SHP77 (cell line): ENCODE measurements at regions not wholly inside any gene's neighbourhood (a gene's known extent, or its start where the extent isn't known, plus 50 kb on each side); places are given as distances from the start of the nearest gene placed in this dataset.

Experiments
- DNase-seq, 2 experiments: peaks; one replicate each; lab custom pipeline; 2025; lab: John Stamatoyannopoulos, UW

DNA sequence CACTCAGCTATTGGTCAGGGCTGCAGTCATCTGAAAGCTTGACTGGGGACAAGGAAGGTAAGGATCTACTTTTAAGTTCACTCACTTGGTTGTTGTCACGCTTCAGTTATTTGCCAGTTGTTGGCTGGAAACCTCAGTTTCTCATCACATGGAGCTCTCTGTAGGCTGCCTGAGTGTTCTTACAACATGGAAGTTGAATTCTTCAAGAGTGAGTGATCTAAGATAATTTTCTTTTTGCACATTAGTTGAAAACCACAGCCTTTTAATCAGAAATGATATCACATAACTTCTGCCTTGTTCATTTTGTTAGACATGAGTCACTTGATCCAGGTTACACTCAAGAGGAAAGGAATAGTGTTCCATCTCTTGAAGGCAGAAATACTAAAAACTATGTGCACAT, 552.7 kb downstream of the RAPGEF2 start:
- no peak for DNase-seq

DNA sequence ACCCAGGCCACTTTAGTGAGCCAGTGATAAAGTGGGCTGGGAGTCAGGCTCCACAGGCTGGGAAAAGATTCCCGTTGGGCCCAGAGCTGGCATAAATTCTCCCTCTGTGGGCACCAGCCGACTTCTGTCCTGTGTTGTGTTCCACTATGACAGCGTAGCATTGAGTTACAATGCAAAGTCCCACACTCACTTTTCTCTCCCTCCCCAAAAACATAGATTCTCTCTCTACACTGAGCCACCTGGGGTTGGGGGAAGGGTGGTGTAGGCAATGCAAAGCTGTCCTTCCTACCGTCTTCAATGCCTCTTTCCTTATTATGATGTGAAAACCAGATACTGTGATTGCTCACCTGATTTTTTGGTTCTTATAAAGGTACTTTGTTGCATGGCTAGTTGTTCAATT, 566.2 kb downstream of the RAPGEF2 start:
- DNase-seq, result no peak

DNA sequence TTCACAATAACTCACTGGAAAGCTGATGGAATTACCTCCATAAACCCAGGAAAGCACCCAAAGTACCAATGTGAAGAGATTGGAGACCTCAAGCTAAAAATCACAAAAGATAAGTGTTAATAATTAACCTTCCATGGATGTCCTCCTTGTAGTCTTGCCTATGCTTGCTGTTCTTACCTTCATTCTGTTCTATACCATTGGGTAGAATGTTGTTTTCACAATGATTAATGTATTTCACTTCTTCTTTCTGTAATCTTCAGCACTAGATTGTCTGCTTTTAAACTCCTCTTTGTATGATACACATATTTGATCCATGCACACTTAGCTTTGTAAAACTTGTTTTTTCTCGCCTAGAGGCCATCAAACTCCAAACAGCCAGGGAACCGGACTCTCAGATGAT, 570.3 kb downstream of the RAPGEF2 start:
- DNase-seq, result no peak

DNA sequence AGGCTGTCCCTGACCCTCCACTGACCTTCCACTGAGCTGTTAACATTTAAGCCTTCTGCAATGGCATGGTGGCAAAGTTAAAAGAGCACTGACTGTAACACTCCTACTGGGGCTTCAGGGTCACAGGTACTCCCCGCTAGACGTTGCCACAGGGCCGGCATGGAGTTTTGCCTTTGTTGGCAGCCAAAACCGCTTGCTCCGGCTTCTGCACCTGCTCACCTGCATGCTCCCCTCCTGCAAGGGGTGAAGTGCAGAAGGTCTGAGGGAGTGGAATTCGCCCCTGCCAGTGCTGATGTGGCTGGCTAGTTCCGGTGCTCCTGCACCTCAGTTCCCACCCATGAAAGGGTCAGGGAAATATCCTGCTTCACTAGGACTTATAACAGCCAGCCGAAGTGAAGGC, 571.4 kb downstream of the RAPGEF2 start:
- DNase-seq, result no peak

DNA sequence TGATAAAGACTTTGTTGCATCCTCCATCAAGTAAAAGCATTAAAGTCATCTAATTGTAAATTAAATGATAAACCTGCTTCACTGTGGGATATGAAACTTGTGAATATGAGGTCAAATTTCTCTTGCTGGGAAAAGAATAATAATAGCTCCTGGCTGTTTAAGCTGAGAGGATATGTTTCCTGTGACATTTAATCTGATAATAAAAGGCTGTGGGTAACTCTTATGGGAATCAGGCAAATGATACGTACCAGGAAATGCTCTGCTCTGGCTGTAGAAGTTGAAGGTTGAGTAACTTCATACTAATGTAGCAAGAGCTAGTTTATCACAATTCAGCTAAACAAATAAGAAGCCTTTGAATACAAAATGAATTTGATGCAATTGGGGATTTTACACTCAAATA, 574.6 kb downstream of the RAPGEF2 start:
- DNase-seq, result no peak

DNA sequence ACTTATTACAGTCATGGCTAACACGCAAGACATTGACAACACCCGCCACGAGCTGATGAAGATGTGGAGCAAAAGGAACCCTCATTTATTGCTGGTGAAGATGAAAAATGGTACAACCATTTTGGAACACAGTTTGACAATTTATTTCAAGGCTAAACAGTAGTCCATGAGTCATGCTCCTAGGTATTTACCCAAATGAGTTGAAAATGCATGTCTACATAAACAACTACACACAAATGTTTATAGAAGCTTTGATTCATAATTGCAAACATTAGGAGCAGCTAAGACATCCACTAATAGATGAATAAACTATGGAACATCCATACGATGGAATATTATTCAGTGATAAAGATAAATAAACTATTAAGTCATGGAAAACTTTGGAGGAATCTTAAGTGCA, 580.1 kb downstream of the RAPGEF2 start:
- no peak for DNase-seq

DNA sequence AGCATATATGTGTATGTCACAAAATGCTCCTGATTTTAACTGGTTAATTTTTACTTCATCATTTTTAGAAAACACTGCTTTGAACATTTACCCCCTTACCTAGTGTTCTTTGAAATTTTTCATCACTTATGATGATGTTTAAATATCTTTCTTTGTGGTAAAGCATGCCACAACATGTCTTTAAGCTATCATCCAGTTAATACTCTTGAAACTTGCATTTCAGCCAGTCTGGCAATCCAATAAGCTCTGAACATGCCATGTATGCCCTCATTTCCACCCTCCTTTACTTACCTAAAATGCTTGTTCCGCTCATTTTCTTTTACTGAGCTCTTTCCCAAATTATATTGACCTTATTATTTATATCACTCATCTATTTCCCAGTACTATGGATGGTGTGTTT, 581.2 kb downstream of the RAPGEF2 start:
- DNase-seq, result no peak

DNA sequence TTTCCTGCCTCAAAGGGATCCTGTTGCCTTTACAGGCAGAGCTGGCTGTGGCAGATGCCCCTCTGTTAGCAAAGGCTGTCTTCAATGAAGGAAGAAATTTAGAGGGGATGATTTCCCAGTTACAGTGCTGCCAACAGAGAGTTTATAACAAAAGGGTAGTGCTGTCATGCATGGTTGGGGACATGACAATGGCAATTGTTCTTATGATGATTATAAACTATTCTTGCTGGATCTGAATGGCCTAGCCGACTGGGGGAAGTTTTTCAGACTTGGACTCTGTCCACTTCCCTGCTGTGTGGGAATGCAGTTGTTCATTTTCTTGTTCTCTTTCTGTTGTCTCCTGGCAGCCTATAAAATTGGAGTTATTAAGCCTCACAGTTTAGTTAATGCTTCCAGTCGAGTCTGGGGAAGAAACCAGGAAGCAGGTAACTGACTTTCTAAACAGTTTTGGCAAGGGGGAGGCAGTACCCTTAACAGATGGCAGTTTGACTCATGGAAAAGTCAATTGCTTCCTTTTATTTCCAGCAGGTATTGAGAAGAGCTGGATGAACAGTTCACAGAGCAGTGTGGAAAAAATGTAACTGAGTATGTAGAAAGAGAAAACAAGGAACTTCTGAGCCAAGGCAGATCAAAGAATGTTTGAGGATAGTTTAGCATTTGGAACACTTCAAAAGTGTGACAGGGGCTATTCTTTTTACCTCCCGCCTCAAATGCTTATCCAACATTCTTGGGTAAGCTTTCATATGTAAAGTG, 582.6 kb downstream of the RAPGEF2 start:
- no peak for DNase-seq

DNA sequence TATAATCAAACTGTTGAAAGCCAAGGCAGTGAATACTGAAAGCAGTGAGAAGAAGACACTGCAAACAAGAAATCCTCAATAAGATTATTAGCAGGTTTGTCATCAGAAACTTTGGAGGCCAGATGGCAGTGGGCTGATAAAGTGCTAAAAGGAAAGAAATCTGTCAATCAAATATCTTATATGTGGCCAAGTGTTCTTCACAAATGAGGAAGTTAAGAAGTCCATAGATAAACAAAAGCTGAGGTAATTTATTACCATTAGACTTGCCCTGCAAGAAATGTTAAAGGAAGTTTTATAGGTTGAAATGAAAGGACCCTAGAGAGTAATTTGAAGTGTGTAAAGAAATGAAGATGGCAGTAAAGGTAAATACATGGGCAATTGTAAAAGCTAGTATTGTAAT, 586.6 kb downstream of the RAPGEF2 start:
- no peak for DNase-seq

DNA sequence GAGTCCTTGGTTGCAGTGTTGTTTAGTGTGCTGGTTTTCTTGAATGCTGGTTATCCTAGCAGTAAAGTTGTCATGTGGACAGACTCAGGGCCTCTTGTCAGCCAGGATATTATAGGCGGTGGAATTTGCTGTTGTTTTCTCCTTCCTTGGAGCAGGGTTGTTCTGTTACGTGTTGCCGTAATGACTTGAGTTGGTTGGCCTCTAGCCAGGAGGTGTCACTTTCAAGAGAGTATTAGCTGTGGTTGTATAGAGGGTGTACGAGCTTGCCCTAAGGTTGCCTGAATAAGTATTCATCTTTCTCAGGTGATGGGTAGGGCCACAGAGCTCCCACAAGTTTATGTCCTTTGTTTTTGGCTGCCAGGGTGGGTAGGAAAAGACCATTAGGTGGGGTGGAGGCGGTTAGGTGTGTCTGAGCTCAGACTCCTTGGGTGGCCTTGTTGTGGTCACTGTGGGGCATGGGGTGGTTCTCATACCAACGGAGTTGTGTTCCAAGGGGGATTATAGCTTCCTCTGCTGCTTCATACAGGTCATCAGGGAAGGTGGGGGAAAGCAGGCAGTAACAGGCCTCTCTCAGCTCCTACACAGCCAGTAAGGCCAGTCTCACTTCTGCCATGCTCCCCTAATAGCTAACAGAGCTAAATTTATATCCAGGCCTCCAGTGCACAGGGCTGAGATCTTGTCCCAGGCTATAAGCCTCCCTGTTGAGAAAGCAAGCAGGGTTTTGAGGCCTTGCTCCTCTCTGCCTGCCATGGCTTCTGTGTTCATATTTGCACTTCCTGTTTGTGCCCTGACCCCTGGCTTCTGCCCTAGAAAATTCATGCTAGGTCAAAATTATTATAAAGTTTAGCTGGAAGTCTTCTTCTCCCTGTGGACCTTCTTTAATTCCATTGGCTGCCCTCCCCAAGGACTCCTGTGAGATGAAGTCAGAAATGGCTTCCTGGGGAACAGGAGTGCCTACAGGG, 594.7 kb downstream of the RAPGEF2 start:
- DNase-seq, result no peak

DNA sequence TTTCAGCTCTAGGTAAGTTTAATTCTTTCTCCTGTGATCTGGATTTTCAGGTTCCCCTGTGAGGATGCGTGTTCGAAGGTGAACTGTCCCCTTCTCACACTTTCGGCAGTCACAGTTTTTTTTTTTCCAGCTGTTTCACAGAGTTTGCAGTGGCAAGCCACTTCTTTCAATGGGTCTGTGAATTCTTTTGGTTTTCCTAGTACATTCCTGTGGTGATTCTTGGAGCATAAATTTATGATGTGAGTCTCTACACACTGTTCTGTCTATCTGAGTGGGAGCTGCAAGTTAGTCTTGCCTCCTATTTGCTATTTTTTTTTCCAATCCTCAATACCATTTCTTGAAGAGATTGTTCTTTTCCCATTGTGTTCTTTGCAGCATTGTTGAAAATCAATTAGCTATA, 595.5 kb downstream of the RAPGEF2 start:
- no peak for DNase-seq

DNA sequence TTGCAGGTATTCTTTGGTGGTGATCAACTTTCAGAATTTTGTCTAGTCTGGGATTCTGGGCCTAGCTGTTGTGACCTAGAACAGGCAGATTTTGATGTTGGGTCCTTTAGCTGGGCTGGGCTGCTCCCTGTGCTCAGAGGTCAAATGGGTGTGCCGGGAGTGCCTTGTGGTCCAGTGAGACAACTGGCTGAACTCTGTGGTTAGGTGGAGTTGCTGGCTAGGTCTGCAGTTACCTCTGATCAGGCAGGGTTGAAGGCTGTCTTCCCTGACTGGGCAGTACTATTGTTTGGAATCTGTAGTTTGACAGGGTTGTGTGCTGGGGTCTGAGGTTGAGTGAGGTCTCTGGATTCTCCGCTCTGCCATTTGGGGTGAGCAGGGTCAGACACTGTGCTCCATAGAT, 599.3 kb downstream of the RAPGEF2 start:
- DNase-seq, result no peak

DNA sequence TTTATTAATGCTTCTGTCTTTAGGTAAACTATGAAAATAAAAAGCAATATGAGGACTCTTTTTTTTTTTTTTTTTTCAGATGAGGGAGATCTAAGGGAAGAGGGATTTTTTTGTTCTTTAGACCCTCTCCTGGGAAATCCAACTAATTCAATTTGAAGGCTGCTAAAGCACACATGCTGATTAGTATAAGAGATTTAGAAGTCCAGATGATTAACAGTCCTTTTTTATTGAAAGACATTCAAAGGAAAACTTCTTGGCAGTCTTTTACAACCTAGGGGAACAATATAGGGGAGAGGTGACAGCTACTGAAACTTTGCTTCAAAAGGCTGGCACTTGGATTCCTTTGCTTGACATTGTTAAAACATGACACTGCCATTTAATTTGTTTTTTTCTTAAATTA, 602.5 kb downstream of the RAPGEF2 start:
- DNase-seq, result no peak

DNA sequence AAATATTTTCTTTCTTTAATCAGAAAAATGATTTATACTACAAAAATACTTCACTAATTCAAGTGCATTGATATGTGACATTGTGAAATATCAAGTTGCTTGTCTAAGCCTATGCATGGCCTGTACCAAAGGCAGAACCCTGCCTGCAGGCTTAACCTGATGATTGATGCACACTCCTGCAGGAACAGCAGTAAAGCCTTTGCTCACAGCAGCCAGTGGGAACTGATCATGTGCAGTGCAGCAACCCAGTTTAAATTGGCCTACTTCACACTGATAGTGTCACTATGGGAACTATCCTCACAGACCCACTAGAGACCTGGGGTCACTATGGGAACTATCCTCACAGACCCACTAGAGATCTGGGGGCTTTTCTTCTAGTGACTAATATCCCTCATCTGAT, 603.8 kb downstream of the RAPGEF2 start:
- no peak for DNase-seq

DNA sequence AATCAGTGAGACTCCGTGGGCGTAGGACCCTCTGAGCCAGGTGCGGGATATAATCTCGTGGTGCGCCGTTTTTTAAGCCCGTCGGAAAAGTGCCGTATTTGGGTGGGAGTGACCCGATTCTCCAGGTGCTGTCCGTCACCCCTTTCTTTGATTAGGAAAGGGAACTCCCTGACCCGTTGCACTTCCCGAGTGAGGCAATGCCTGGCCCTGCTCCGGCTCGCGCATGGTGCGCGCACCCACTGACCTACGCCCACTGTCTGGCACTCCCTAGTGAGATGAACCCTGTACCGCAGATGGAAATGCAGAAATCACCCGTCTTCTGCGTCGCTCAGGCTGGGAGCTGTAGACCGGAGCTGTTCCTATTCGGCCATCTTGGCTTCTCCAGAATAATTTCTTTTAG, 612.3 kb downstream of the RAPGEF2 start:
- peak; percentile 1 to 25 for DNase-seq

DNA sequence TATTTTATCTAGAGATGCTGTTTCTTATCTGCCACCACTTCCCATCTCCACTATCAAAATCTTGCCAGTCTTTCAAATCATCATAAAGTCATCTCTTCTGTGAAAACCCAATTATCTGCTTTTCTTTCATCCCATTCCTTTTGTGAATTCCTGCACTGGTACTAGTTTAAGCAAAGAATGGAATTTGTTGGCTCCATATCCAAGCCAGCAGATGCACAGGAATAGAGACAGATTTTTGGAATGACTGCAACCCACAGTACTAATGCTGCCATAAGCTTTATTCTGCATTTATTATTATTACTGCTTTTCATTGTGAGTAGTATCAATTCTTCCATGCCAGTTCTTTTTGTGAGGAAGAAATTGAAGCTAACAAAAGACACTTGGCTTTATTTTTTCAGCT, 616.7 kb downstream of the RAPGEF2 start:
- no peak for DNase-seq

DNA sequence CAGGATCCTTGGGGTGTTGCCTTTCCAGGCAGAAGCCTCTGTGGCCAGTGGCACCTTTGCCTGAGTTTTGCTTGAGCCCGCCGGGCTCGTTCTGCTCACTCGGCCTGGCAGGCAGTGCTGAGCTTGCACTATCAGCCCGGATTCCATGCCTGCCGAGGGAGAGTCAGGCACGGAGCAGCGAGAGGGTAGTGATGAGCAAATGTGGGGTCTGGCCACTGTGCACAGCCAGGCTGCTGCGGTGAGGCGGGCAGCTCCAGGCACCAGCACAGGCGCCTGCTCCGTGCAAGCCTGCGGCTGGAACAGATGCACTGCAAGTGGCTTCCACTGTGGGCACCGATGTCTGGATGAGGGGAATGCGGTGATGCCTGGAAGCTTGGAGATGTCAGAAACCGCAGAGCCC, 619.2 kb downstream of the RAPGEF2 start:
- no peak for DNase-seq

DNA sequence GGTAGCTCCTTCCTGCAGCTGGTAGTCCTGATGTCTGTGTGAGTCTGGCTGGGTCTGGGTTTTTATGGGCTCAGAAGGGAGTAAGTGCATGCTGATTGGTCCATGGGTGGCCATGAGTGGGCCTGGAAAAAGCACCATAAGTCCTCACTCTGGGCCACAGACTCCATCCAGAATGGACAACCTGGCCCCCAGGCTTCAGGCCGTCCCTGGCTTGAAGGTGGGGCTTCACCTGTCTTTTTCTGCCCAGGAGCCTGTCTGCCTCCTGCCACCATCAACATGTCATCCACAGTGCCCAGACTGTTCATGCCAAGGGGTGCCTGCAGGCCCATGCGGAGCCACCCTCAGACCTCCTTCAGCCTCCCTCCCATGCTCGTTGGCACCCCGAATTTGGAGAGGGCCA, 620.0 kb downstream of the RAPGEF2 start:
- no peak for DNase-seq

DNA sequence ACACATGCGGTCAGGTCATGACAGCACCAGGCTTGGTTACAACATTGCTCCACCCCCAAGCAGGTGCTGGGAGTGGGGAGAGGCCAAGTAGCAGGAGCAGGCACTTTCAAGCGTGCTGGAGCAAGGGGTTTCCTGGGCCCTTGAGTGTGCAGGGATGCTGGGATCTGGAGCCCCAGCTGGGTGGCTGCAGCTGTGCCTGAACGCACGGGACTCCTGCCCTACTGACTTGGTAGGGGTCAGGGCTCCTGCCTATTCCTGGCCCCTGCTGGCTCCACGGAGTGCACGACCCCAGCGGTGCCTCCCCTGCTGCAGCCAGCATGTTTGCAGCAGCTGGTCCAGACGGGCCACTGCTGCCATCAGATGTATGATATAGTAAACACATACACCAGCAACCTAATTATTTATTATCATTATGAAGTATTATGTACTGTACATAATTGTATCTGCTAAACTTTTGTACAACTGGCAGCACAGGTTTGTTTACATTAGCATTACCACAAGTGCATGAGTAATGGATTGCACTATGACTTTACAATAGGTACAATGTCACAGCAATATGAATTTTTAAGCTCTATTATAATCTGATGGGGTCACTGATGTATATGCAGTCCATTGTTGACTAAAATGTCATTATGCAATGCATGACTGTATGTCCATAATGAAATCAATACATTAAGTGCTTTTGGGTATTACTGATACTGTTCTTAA, 620.6 kb downstream of the RAPGEF2 start:
- DNase-seq, result peak; percentile 3 to 29

DNA sequence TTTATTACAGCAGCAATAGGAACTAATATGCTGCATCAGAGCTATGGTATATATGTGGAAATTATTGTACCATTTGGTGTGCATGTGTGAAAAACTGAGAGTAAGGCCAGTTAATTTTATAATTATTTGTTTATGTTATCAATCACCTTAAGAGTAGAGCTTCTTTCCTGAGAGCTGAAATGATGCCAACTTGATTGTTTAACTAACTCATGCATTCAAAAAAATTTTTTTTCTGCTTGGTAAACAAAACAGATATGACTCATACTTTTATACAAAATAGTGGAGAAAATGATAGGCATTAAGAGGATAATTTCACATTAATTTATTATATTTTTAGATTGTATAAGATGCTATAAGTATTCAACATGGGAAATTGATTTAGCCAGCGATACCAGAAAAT, 622.7 kb downstream of the RAPGEF2 start:
- DNase-seq, result no peak

DNA sequence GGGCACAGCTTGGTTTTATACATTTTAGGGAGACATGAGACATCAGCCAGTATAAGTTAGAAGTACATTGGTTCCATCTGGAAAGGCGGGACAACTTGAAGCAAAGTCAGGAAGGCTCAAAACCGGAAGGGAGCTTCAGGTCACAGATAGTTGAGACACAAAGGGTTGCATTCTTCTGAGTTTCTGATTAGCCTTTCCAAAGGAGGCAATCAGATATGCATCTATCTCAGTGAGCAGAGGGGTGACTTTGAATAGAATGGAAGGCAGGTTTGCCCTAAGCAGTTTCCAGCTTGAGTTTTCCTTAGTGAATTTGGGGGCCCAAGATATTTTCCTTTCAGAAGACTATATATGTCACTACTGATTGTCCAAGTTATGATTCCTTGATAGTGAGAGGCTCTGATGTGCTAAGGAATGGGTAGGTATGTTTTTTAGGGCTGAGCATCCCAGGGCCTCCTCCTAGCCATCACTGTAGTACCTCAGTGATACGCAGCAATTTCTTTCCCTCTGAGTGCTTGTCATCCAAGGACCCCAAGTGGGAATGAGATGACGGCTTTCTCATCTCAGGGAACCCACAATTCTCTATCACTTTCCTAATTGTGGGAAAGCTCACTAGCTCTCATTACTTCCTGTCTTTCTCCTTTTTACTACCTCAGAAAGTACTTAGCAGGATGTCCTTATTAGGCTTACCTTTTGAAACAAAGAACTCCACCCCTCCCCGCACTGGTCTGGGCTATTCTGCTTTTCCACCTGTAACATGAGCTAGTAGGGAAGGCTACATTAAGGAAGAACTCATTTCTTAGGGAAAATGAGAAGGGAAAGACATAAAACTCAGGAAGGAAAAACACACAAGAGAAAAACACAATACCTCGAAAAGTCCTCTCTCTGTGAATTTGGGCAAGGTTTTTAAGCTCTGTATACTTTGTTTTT, 632.7 kb downstream of the RAPGEF2 start:
- DNase-seq, result no peak

DNA sequence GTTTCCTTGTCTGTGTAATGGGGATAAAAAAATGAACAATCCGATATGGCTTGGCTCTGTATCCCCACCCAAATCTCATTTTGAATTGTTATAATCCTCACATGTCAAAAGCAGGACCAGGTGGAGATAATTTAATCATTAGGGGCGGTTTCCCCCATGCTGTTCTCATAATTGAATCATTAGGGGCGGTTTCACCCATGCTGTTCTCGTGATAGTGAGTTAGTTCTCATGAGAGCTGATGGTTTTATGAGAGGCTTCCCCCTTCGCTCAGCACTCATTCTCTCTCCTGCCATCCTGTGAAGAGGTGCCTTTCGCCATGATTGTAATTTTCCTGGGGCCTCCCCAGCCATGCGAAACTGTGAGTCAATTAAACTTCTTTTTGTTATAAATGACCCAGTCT, 633.5 kb downstream of the RAPGEF2 start:
- no peak for DNase-seq
